B cell (primary cell): ENCODE measurements at regions not wholly inside any gene's neighbourhood (a gene's known extent, or its start where the extent isn't known, plus 50 kb on each side); places are given as distances from the start of the nearest gene placed in this dataset.

ENCODE experiments used
- ATAC-seq: fragments of 200-7000 bp; cut with Tn5 transposase; one replicate; pipeline ENCODE4 v1.10.0; 2021; ENCODE audit warnings: low read depth, mild to moderate bottlenecking, moderate number of reproducible peaks, moderate library complexity
- CTCF ChIA-PET: fragments of 350-600 bp; sonication (Branson Sonifier 250); formaldehyde crosslinking; loops from one replicate; lab custom pipeline; 2021; ENCODE audit warnings: antibody characterized with exemption, inconsistent platforms; lab: Charles Lee
- POLR2A ChIA-PET: fragments of 350-600 bp; sonication (Branson Sonifier 250); formaldehyde crosslinking; loops from one replicate; lab custom pipeline; 2021; ENCODE audit warnings: antibody characterized with exemption; lab: Charles Lee
- DNase-seq: peaks from one replicate; pipeline ENCODE4 v3.0.0; 2013
- H2AFZ ChIP-seq: 2 replicates; pipeline ENCODE4 v1.6.1; 2012; ENCODE audit warnings: mild to moderate bottlenecking, low read depth, low read length; ENCODE audit not compliant: insufficient read depth, poor library complexity, severe bottlenecking
- H3K27ac ChIP-seq, 2 donors: 1 replicate in 1 of 2; 2 replicates in 1 of 2; pipeline ENCODE4 v1.5.1; 2012 to 2013; ENCODE audit warnings: low read length in 2 of 2, mild to moderate bottlenecking in 2 of 2, moderate library complexity in 1 of 2
- H3K27me3 ChIP-seq, 4 experiments: fragments of 200-600 bp in 1 of 4; sonication (generic) in 1 of 4; replicated peaks in 1 of 4; 1 replicate in 2 of 4; 2 replicates in 2 of 4; pipeline versions ENCODE4 v1.6.1 to v1.7.0; 2013 to 2016; ENCODE audit warnings: low read length in 3 of 4, mild to moderate bottlenecking in 2 of 4, mixed read lengths in 1 of 4, moderate library complexity in 1 of 4; ENCODE audit not compliant: insufficient read depth in 4 of 4, control insufficient read depth in 3 of 4; ENCODE audit errors: control extremely low read depth in 1 of 4
- H3K36me3 ChIP-seq, 2 experiments: replicated peaks in 1 of 2; 1 replicate in 1 of 2; 2 replicates in 1 of 2; pipeline versions ENCODE4 v1.6.1 to v1.7.1; 2013; ENCODE audit warnings: low read length in 1 of 2; ENCODE audit not compliant: insufficient read depth in 2 of 2, control insufficient read depth in 1 of 2; ENCODE audit errors: control extremely low read depth in 1 of 2, extremely low read depth in 1 of 2
- H3K4me1 ChIP-seq, 2 donors: fragments of 200-600 bp in 1 of 2; sonication (generic) in 1 of 2; 1 replicate in 1 of 2; 2 replicates in 1 of 2; pipeline versions ENCODE4 v1.5.1 to v1.6.1; 2013 to 2017; ENCODE audit warnings: low read length in 2 of 2; ENCODE audit not compliant: control insufficient read depth in 2 of 2, insufficient read depth in 2 of 2
- H3K4me2 ChIP-seq: replicated peaks from 2 replicates; pipeline ENCODE3; 2012; ENCODE audit warnings: mild to moderate bottlenecking, low read depth, low read length; ENCODE audit not compliant: poor library complexity, severe bottlenecking
- H3K4me3 ChIP-seq, 5 experiments: fragments of 200-600 bp in 1 of 5; sonication (generic) in 1 of 5; 1 replicate in 3 of 5; 2 replicates in 2 of 5; pipeline versions ENCODE4 v1.5.1 to v1.7.0; 2011 to 2016; ENCODE audit warnings: low read length in 4 of 5, mild to moderate bottlenecking in 4 of 5, low read depth in 2 of 5, control low read depth in 1 of 5, moderate library complexity in 1 of 5; ENCODE audit not compliant: insufficient read depth in 1 of 5; ENCODE audit errors: control extremely low read depth in 1 of 5, extremely low read depth in 1 of 5
- H3K79me2 ChIP-seq: fragments of 200-600 bp; sonication (generic); one replicate; pipeline ENCODE4 v1.6.0; 2016; ENCODE audit warnings: low read length; ENCODE audit not compliant: control insufficient read depth, insufficient read depth
- H3K9ac ChIP-seq: fragments of 200-600 bp; sonication (generic); 2 replicates; pipeline ENCODE4 v1.6.1; 2017; ENCODE audit warnings: mild to moderate bottlenecking, low read length, moderate library complexity
- H3K9me3 ChIP-seq, 3 donors: one replicate each; pipeline versions ENCODE4 v1.6.1 to v1.7.1; 2013; ENCODE audit warnings: low read length in 2 of 3; ENCODE audit not compliant: control insufficient read depth in 2 of 3, insufficient read depth in 1 of 3; ENCODE audit errors: control extremely low read depth in 1 of 3
- H4K20me1 ChIP-seq: 2 replicates; pipeline ENCODE4 v1.6.0; 2012; ENCODE audit warnings: mild to moderate bottlenecking, low read length; ENCODE audit not compliant: insufficient read depth, control insufficient read depth, poor library complexity, severe bottlenecking
- H3K27ac Mint-ChIP-seq: one replicate; pipeline ENCODE4 v1.8.0; 2021; ENCODE audit warnings: mixed read lengths
- H3K27me3 Mint-ChIP-seq: one replicate; pipeline ENCODE4 v1.8.0; 2021; ENCODE audit warnings: mixed read lengths
- H3K4me1 Mint-ChIP-seq: one replicate; pipeline ENCODE4 v1.8.0; 2021; ENCODE audit warnings: mixed read lengths
- H3K4me3 Mint-ChIP-seq: one replicate; pipeline ENCODE4 v1.8.0; 2021; ENCODE audit warnings: mixed read lengths
- H3K9me3 Mint-ChIP-seq: one replicate; pipeline ENCODE4 v1.8.0; 2022; ENCODE audit warnings: mixed read lengths; ENCODE audit not compliant: insufficient read depth
- CTCF ChIP-seq: fragments of 200-600 bp; IDR thresholded peaks from one replicate; pipeline ENCODE4 v1.8.0; 2022; ENCODE audit warnings: antibody characterized with exemption, mild to moderate bottlenecking
- EZH2 ChIP-seq: IDR thresholded peaks from 2 replicates; pipeline ENCODE4 v1.6.1; 2012; ENCODE audit warnings: borderline replicate concordance, low read depth, mild to moderate bottlenecking, moderate library complexity, low read length; ENCODE audit not compliant: insufficient read depth, poor library complexity, severe bottlenecking
- WGBS: methylation state at CpG from one replicate; pipeline ENCODE4 v1.1.5; 2013; ENCODE audit warnings: missing lambda C conversion rate; ENCODE audit not compliant: insufficient coverage; 5-methylcytosine and 5-hydroxymethylcytosine counted together
- intact Hi-C: fragments of 100-400 bp; cut with micrococcal nuclease; formaldehyde crosslinking; loops from one replicate; pipeline ENCODE4 v1.10.0; 2022

- ChIA-PET CTCF (no interaction called here), POLR2A (no interaction called here)
- H3K4me3 Mint-ChIP-seq = no peak overlapping the region
- H3K79me2 ChIP-seq = no peaks in the 10 kb centered on the region
- no peak for TF ChIP-seq EZH2
- TF ChIP-seq CTCF = no peak
- H3K9me3 ChIP-seq = no peaks in the 10 kb centered on the region
- H3K36me3 ChIP-seq = no peaks in the 10 kb centered on the region
- no peak for DNase-seq
- intact Hi-C loops = no loop called here
- no peak overlapping the region for H3K4me3 ChIP-seq
- ATAC-seq = no peak
- H4K20me1 ChIP-seq = no peaks in the 10 kb centered on the region
- no peaks in the 10 kb centered on the region for H3K4me1 Mint-ChIP-seq
- no peaks in the 10 kb centered on the region for H3K27me3 Mint-ChIP-seq
- H3K27ac Mint-ChIP-seq = no peak overlapping the region
- no peak overlapping the region for H3K27ac ChIP-seq
- no peak overlapping the region for H2AFZ ChIP-seq
- no peak overlapping the region for H3K9ac ChIP-seq
- H3K4me1 ChIP-seq = no peaks in the 10 kb centered on the region
- no peak overlapping the region for H3K4me2 ChIP-seq
- no peaks in the 10 kb centered on the region for H3K9me3 Mint-ChIP-seq
- no peaks in the 10 kb centered on the region for H3K27me3 ChIP-seq
These were observed 203.0 kb upstream of the CCDC179 start for GRCh38 chr11:23063276-23063675.

GRCh38 chr11:23078289-23078971 is 218.2 kb upstream of the CCDC179 start:
- no peaks in the 10 kb centered on the region for H3K27me3 ChIP-seq
- H4K20me1 ChIP-seq = no peaks in the 10 kb centered on the region
- intact Hi-C loops = no loop called here
- no peak overlapping the region for H3K27ac Mint-ChIP-seq
- no peaks in the 10 kb centered on the region for H3K9me3 ChIP-seq
- H2AFZ ChIP-seq = no peak overlapping the region
- WGBS = no CpG with 5 or more reads among the region's 5 CpGs
- no peaks in the 10 kb centered on the region for H3K27me3 Mint-ChIP-seq
- H3K4me1 Mint-ChIP-seq = no peaks in the 10 kb centered on the region
- no peak overlapping the region for H3K4me3 Mint-ChIP-seq
- H3K4me1 ChIP-seq = no peaks in the 10 kb centered on the region
- no peaks in the 10 kb centered on the region for H3K79me2 ChIP-seq
- ChIA-PET CTCF (no interaction called here), POLR2A (no interaction called here)
- DNase-seq = no peak
- no peak overlapping the region for H3K9ac ChIP-seq
- no peak overlapping the region for H3K4me2 ChIP-seq
- H3K9me3 Mint-ChIP-seq = no peaks in the 10 kb centered on the region
- H3K27ac ChIP-seq = no peak overlapping the region
- no peak overlapping the region for H3K4me3 ChIP-seq
- no peak for ATAC-seq
- TF ChIP-seq EZH2 = no peak
- no peak for TF ChIP-seq CTCF
- no peaks in the 10 kb centered on the region for H3K36me3 ChIP-seq
